GM21381 (cell line): ENCODE measurements at regions not wholly inside any gene's neighbourhood (a gene's known extent, or its start where the extent isn't known, plus 50 kb on each side); places are given as distances from the start of the nearest gene placed in this dataset.
"Not testable (repeated sequence)": the region's sequence is repeated elsewhere in the genome, so short reads cannot be mapped to it uniquely, and the experiment has no call there.

ENCODE experiments used
- ATAC-seq: cut with Tn5 transposase; IDR thresholded peaks from one replicate; pipeline ENCODE4 v1.9.1; 2021; ENCODE audit warnings: mild to moderate bottlenecking, moderate library complexity; ENCODE audit not compliant: unreplicated experiment

- ATAC-seq, result peak; percentile 89
These were observed 142.4 kb downstream of the ANXA2 start for GRCh38 chr15:60255390-60255789.

DNA sequence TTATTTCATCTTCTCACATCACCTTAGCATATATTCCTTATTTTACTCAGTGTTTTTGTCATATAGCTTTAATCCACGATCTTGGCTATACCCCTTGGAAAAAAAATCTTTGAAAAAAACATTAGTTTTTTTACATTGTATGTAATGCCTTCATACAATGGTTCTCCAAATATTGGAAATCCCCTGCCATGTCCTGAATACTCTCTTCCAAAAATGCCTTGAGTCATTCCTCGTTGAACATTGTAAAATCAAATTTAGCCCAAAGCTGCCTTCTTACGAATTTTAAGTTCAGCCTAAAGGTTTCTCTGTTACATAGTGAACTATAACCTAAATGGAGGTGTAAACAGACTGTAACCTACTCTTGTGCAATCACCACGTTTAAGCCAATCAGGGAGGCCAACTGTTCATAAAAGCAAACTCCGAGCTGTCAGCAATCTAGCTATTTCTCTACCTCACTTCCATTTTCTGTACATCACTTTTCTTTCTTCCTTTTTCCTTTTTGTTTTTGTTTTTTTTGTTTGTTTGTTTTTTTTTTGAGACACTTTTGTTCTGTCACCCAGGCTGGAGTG lies 140.1 kb downstream of the ANXA2 start:
- ATAC-seq, result no peak

- ATAC-seq, result no peak
These were observed 138.3 kb downstream of the ANXA2 start for GRCh38 chr15:60259469-60259868.

- no peak for ATAC-seq
These were observed 133.7 kb downstream of the ANXA2 start for GRCh38 chr15:60264088-60264487.

DNA sequence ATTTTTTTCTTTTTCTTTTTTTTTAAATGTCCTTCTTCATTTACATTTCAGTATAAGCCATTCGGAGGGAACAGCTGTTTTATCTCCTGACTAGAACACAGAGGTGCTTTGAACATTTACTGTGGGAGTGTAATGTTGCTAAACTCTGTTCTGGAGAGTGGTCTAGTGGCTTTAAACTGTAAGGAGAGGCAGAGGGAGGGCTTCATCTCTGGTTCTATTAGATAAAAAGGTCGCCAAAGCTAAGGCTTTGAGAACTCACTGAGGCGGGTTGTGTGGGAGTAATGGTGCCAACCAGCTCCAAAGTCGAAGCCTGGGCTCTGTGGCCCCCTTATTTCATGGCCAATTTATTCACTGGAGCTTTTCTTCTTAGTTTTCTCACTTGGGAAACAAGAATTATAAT lies 133.2 kb downstream of the ANXA2 start:
- ATAC-seq, result no peak

- no peak for ATAC-seq
These were observed 132.7 kb downstream of the ANXA2 start for GRCh38 chr15:60265057-60265456.

DNA sequence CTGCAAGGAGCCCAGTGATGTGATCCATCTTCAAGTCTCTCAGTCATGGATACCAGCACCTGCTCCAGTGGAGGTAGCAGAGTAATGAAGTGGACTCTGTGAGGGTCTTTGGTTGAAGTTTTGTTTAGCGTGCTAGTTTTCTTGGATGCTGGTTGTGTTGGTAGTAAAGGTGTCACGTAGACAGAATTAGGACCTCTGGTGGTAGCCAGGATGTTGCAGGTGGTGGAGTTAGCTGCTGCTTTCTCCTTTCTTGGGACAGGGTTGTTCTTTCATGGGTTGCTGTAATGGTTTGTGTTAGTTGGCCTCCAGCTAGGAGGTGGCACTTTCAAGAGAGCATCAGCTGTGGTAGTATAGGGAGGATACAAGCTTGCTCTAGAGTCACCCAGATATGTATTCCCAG lies 125.2 kb downstream of the ANXA2 start:
- ATAC-seq, result no peak

- ATAC-seq, result no peak
These were observed 122.2 kb downstream of the ANXA2 start for GRCh38 chr15:60275624-60276023.

DNA sequence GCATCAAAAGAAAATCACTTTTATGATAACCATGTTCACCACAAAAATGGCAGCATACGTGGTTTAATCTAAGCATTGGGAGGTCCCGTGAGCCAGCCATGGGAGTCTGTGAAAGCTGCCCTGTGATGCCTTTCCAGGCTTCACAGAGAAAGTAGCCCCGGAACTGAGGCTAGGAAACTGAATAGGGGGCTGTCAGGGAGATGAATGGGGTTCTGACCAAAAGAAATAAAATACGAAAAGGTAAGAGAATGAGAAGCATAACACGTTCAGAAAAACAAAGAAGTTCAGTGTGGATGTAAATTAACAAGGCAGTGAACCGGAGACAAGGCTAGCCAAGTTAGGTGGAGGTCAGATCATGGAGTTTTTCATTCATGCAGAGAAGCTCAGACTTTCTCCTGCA lies 118.9 kb downstream of the ANXA2 start:
- ATAC-seq, result no peak

- ATAC-seq, result no peak
These were observed 117.5 kb downstream of the ANXA2 start for GRCh38 chr15:60280259-60280658.

- no peak for ATAC-seq
These were observed 113.8 kb downstream of the ANXA2 start for GRCh38 chr15:60283936-60284335.

DNA sequence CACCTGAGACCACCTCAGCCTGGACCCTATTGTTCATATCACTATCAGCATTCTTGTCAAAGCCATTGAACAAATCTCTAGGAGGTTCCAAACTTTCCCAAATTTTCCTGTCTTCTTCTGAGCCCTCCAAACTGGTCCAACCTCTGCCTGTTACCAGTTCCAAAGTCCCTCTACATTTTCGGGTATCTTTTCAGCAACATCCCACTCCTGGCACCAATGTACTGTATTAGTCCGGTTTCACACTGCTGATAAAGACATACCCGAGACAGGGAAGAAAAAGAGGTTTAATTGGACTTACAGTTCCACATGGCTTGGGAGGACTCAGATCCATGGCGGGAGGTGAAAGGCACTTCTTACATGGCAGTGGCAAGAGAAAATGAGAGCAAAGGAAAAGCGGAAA lies 101.9 kb downstream of the ANXA2 start:
- not testable (repeated sequence) for ATAC-seq

GRCh38 chr15:60297047-60297446 lies 100.7 kb downstream of the ANXA2 start:
- ATAC-seq, result no peak
